ENCODE measurements at regions not wholly inside any gene's neighbourhood (a gene's known extent, or its start where the extent isn't known, plus 50 kb on each side); places are given as distances from the start of the nearest gene placed in this dataset.

DNA sequence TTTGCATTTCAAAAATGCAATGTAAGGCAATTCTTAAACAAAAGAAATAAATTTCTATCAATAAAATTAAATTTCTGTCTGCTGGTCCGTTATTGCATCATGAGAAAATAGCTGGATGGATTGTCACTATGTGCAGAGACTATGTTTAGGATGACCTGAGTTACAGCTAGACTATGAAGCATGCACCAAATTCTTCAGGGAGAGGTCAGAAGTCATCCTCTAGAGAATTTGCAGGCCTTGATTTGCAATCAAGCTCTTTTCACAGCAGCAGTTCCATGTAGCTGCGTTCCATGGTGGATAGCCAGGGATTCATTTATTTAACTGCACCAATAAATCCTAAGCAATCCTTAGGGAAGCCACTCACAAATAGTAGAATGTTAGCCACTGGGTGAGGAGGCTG, 253.7 kb downstream of the MSRB3 start:
- Histone ChIP-seq H3K27ac (ENCODE audit: low read length) (no peak overlapping the region), H3K36me3 (ENCODE audit: control insufficient read depth, insufficient read depth, low read length) (no peaks in the 10 kb centered on the region), H3K4me1 (ENCODE audit: control insufficient read depth, insufficient read depth, low read length) (peaks cover 17% of the 10 kb centered on the region), H3K9me3 (ENCODE audit: control insufficient read depth, low read depth, low read length) (no peaks in the 10 kb centered on the region), H3K4me3 (ENCODE audit: low read length) (no peak overlapping the region), H3K27me3 (ENCODE audit: control insufficient read depth, insufficient read depth, low read length) (no peaks in the 10 kb centered on the region)
- no peak for DNase-seq
- no CpG with 5 or more reads among the region's 2 CpGs for WGBS (ENCODE audit: insufficient coverage, low lambda C conversion rate)

- no peaks in the 10 kb centered on the region for H3K36me3 ChIP-seq (ENCODE audit: control insufficient read depth, insufficient read depth, low read length)
- WGBS (ENCODE audit: insufficient coverage, low lambda C conversion rate): no CpG with 5 or more reads among the region's 5 CpGs
- peaks cover 17% of the 10 kb centered on the region for H3K4me1 ChIP-seq (ENCODE audit: control insufficient read depth, insufficient read depth, low read length)
- H3K27ac ChIP-seq (ENCODE audit: low read length): no peak overlapping the region
- DNase-seq: peak in 1 of 2 donors; percentile 35
- no peak overlapping the region for H3K4me3 ChIP-seq (ENCODE audit: low read length)
- H3K27me3 ChIP-seq (ENCODE audit: control insufficient read depth, insufficient read depth, low read length): no peaks in the 10 kb centered on the region
- H3K9me3 ChIP-seq (ENCODE audit: control insufficient read depth, low read depth, low read length): no peaks in the 10 kb centered on the region
Measured at GRCh38 chr12:65532764-65533163, 254.3 kb downstream of the MSRB3 start.

DNA sequence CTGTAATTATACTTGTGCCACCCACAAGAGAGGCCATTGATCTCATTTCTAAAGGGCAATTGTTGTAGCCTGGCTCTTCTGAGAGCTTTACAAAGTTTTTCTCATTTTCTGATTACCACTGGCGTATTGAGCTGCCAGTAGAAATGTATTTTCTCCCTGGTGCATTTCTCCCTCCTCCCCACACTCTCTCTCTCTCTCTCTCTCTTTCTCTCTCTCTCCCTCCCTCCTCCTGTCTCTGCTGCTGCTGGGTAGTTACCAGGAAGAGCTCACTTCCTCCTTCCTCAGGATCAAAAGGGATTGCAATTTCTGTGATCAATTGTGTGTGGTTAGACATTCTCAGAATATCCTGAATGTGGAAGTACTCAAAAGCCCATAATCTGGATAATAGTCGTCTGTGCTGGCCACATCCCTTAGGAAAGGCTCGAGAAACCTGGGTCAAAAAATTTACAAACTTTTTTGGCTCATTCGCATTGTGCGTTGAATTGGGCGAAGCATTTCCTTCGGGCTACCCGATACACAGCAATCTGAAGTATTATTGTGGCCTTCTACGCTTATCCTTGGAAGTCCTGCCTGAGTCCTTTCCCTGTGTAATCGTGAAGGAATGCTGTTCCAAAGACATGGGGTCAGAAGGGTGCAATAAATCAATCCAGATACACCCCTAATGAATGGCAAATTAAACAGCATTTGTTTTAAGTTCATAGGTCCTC, 254.8 kb downstream of the MSRB3 start:
- WGBS (ENCODE audit: insufficient coverage, low lambda C conversion rate): 23% methylated on average over 2 of the region's 10 CpGs
- H3K36me3 ChIP-seq (ENCODE audit: control insufficient read depth, insufficient read depth, low read length): no peaks in the 10 kb centered on the region
- no peaks in the 10 kb centered on the region for H3K9me3 ChIP-seq (ENCODE audit: control insufficient read depth, low read depth, low read length)
- peaks cover 17% of the 10 kb centered on the region for H3K4me1 ChIP-seq (ENCODE audit: control insufficient read depth, insufficient read depth, low read length)
- no peak overlapping the region for H3K27ac ChIP-seq (ENCODE audit: low read length)
- peak in 1 of 2 donors; percentile 42 for DNase-seq
- H3K4me3 ChIP-seq (ENCODE audit: low read length): no peak overlapping the region
- no peaks in the 10 kb centered on the region for H3K27me3 ChIP-seq (ENCODE audit: control insufficient read depth, insufficient read depth, low read length)

GRCh38 chr12:65534238-65534841, 255.9 kb downstream of the MSRB3 start:
- H3K4me1 ChIP-seq (ENCODE audit: control insufficient read depth, insufficient read depth, low read length): peaks cover 17% of the 10 kb centered on the region
- H3K4me3 ChIP-seq (ENCODE audit: low read length): no peak overlapping the region
- DNase-seq: peak in 1 of 2 donors; percentile 8
- H3K9me3 ChIP-seq (ENCODE audit: control insufficient read depth, low read depth, low read length): no peaks in the 10 kb centered on the region
- H3K36me3 ChIP-seq (ENCODE audit: control insufficient read depth, insufficient read depth, low read length): no peaks in the 10 kb centered on the region
- 55% methylated on average over 3 of the region's 8 CpGs for WGBS (ENCODE audit: insufficient coverage, low lambda C conversion rate)
- H3K27ac ChIP-seq (ENCODE audit: low read length): no peak overlapping the region
- H3K27me3 ChIP-seq (ENCODE audit: control insufficient read depth, insufficient read depth, low read length): no peaks in the 10 kb centered on the region

GRCh38 chr12:65535946-65536345, 257.5 kb downstream of the MSRB3 start:
- no CpG with 5 or more reads among the region's 2 CpGs for WGBS (ENCODE audit: insufficient coverage, low lambda C conversion rate)
- Histone ChIP-seq H3K36me3 (ENCODE audit: control insufficient read depth, insufficient read depth, low read length) (no peaks in the 10 kb centered on the region), H3K9me3 (ENCODE audit: control insufficient read depth, low read depth, low read length) (peaks cover 4% of the 10 kb centered on the region), H3K4me1 (ENCODE audit: control insufficient read depth, insufficient read depth, low read length) (peaks cover 17% of the 10 kb centered on the region), H3K27me3 (ENCODE audit: control insufficient read depth, insufficient read depth, low read length) (no peaks in the 10 kb centered on the region), H3K4me3 (ENCODE audit: low read length) (no peak overlapping the region), H3K27ac (ENCODE audit: low read length) (no peak overlapping the region)
- DNase-seq: no peak

GRCh38 chr12:65536351-65536750, 257.9 kb downstream of the MSRB3 start:
- no peak for DNase-seq
- Histone ChIP-seq H3K4me1 (ENCODE audit: control insufficient read depth, insufficient read depth, low read length) (peaks cover 17% of the 10 kb centered on the region), H3K36me3 (ENCODE audit: control insufficient read depth, insufficient read depth, low read length) (no peaks in the 10 kb centered on the region), H3K4me3 (ENCODE audit: low read length) (no peak overlapping the region), H3K9me3 (ENCODE audit: control insufficient read depth, low read depth, low read length) (peaks cover 8% of the 10 kb centered on the region), H3K27ac (ENCODE audit: low read length) (no peak overlapping the region), H3K27me3 (ENCODE audit: control insufficient read depth, insufficient read depth, low read length) (no peaks in the 10 kb centered on the region)
- 80% methylated on average over 1 of the region's 3 CpGs for WGBS (ENCODE audit: insufficient coverage, low lambda C conversion rate)

DNA sequence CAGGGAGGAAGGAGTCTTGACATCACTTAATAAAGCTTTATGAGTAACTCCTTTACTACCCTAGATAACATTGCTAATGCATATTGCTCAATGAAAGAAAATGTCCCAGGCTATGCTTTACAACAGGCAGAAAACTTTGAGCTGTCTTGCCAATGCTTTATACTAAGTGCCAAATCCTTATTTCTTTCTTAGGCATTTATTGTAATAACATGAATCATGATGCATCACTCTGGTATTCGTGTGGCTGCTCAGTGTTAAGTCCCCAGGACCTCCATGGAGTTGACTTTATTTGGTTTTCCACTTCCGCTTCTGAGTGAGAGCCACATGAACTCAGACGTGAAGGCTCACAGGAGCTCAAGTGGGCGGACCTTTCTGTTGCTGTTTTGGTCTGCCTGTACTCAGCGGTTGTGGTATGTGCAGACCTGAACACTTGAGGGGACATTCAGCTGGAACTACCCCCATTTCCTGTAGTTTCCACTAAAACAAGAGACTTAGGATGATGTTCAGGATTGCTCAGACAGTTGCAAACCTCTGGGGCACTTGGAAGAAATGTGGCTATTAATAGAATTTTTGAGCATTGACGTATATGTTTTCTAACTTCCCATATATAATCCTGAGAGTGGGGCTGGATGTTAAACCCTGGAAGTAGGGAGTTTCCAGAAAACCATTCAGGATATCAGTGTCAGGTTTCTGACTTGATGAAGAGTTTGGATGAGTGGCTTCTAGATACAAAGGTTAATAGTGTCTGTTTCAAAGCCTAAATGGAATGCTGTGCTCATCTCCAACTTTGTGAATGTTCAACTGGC, 258.6 kb downstream of the MSRB3 start:
- Histone ChIP-seq H3K4me3 (ENCODE audit: low read length) (no peak overlapping the region), H3K27me3 (ENCODE audit: control insufficient read depth, insufficient read depth, low read length) (no peaks in the 10 kb centered on the region), H3K36me3 (ENCODE audit: control insufficient read depth, insufficient read depth, low read length) (no peaks in the 10 kb centered on the region), H3K4me1 (ENCODE audit: control insufficient read depth, insufficient read depth, low read length) (peaks cover 17% of the 10 kb centered on the region), H3K27ac (ENCODE audit: low read length) (no peak overlapping the region), H3K9me3 (ENCODE audit: control insufficient read depth, low read depth, low read length) (peaks cover 8% of the 10 kb centered on the region)
- WGBS (ENCODE audit: insufficient coverage, low lambda C conversion rate): 30% methylated on average over 2 of the region's 6 CpGs
- peak; percentile 23 to 54 for DNase-seq

- no peak overlapping the region for H3K27ac ChIP-seq (ENCODE audit: low read length)
- H3K4me1 ChIP-seq (ENCODE audit: control insufficient read depth, insufficient read depth, low read length): peaks cover 12% of the 10 kb centered on the region
- peaks cover 8% of the 10 kb centered on the region for H3K9me3 ChIP-seq (ENCODE audit: control insufficient read depth, low read depth, low read length)
- no peak overlapping the region for H3K4me3 ChIP-seq (ENCODE audit: low read length)
- DNase-seq: no peak
- no peaks in the 10 kb centered on the region for H3K27me3 ChIP-seq (ENCODE audit: control insufficient read depth, insufficient read depth, low read length)
- no peaks in the 10 kb centered on the region for H3K36me3 ChIP-seq (ENCODE audit: control insufficient read depth, insufficient read depth, low read length)
- no CpG with 5 or more reads among the region's 1 CpG for WGBS (ENCODE audit: insufficient coverage, low lambda C conversion rate)
Measured at GRCh38 chr12:65537978-65538377, 259.5 kb downstream of the MSRB3 start.

- no peak overlapping the region for H3K27ac ChIP-seq (ENCODE audit: low read length)
- H3K4me3 ChIP-seq (ENCODE audit: low read length): no peak overlapping the region
- WGBS (ENCODE audit: insufficient coverage, low lambda C conversion rate): no CpG with 5 or more reads among the region's 1 CpG
- H3K36me3 ChIP-seq (ENCODE audit: control insufficient read depth, insufficient read depth, low read length): no peaks in the 10 kb centered on the region
- peaks cover 8% of the 10 kb centered on the region for H3K9me3 ChIP-seq (ENCODE audit: control insufficient read depth, low read depth, low read length)
- H3K27me3 ChIP-seq (ENCODE audit: control insufficient read depth, insufficient read depth, low read length): no peaks in the 10 kb centered on the region
- no peak for DNase-seq
- peaks cover 5% of the 10 kb centered on the region for H3K4me1 ChIP-seq (ENCODE audit: control insufficient read depth, insufficient read depth, low read length)
Measured at GRCh38 chr12:65539023-65539422, 260.5 kb downstream of the MSRB3 start.

- H3K4me3 ChIP-seq (ENCODE audit: low read length): no peak overlapping the region
- no peaks in the 10 kb centered on the region for H3K36me3 ChIP-seq (ENCODE audit: control insufficient read depth, insufficient read depth, low read length)
- DNase-seq: no peak
- peaks cover 8% of the 10 kb centered on the region for H3K9me3 ChIP-seq (ENCODE audit: control insufficient read depth, low read depth, low read length)
- H3K27ac ChIP-seq (ENCODE audit: low read length): no peak overlapping the region
- no peaks in the 10 kb centered on the region for H3K27me3 ChIP-seq (ENCODE audit: control insufficient read depth, insufficient read depth, low read length)
- 100% methylated on average over 1 of the region's 1 CpG for WGBS (ENCODE audit: insufficient coverage, low lambda C conversion rate)
- H3K4me1 ChIP-seq (ENCODE audit: control insufficient read depth, insufficient read depth, low read length): no peaks in the 10 kb centered on the region
Measured at GRCh38 chr12:65540140-65540539, 261.7 kb downstream of the MSRB3 start.
